ENCODE measurements at regions not wholly inside any gene's neighbourhood (a gene's known extent, or its start where the extent isn't known, plus 50 kb on each side); places are given as distances from the start of the nearest gene placed in this dataset.

DNA sequence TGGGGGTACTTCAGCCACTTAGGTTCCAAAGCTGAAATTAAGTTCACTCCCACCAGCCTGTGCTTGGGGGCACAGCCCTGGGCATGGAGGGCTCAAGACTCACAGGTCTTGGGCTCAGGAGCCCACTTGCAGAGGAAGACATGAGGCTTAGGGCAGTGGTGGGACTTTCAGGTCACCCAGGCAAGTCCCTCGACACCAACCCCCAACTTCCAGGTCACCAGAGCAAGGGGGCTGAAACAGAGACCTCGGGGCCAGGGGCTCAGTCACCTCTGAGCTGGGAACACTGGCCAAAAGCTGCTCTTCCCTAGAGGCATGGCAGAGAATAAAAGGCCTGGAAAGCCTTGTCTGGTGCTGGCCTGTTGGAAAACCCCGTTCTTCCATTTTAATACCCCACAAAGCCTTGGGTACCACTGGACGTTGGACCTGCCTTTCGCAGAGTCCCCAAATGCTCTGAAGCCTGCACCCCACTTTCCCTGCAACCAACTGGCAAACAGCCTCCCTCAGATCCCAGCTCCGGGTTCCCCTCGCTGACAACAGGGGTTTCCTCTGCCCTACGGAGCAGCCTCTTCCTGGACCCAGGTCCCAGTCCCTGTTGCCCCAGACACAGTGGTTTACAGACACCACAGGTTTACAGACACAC, 160.9 kb upstream of the PMEPA1 start:
- TF ChIP-seq, protein P1, sequence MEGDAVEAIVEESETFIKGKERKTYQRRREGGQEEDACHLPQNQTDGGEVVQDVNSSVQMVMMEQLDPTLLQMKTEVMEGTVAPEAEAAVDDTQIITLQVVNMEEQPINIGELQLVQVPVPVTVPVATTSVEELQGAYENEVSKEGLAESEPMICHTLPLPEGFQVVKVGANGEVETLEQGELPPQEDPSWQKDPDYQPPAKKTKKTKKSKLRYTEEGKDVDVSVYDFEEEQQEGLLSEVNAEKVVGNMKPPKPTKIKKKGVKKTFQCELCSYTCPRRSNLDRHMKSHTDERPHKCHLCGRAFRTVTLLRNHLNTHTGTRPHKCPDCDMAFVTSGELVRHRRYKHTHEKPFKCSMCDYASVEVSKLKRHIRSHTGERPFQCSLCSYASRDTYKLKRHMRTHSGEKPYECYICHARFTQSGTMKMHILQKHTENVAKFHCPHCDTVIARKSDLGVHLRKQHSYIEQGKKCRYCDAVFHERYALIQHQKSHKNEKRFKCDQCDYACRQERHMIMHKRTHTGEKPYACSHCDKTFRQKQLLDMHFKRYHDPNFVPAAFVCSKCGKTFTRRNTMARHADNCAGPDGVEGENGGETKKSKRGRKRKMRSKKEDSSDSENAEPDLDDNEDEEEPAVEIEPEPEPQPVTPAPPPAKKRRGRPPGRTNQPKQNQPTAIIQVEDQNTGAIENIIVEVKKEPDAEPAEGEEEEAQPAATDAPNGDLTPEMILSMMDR (IDR thresholded peaks at IDR 0.05; ENCODE audit: insufficient read depth, low read length, poor library complexity, severe bottlenecking): no peak
- TF ChIP-seq EZH2phosphoT487 (conservative IDR thresholded peaks at IDR 0.05; ENCODE audit: low read length): no peak
